ENCODE measurements at regions not wholly inside any gene's neighbourhood (a gene's known extent, or its start where the extent isn't known, plus 50 kb on each side); places are given as distances from the start of the nearest gene placed in this dataset.

DNA sequence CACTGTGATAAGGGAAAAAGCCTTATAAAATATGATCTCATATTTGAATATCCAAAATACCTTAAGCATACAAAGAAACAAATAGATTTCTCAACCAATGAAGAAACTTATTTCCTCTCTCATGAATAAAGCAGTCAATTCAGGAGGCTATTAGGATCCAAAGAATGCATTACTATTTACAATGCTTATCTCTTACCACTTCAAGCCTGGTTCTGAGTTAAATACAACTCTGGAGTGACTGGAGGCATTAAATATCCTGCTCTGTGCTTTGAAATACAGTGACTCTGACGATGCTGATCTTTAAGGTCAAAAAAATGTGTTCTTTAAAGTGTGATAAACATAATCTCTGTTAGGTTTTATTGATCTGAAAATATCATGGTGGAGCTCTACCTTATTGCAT lies 493.2 kb downstream of the ZWINT start:
- no peak overlapping the region for H3K4me3 ChIP-seq (replicated peaks; ENCODE audit: insufficient read depth, low read length)
- no peak for DNase-seq (ENCODE audit: low read depth in 1 of 2, low spot score in 1 of 2)
- H3K27ac ChIP-seq (replicated peaks) = no peak overlapping the region

DNA sequence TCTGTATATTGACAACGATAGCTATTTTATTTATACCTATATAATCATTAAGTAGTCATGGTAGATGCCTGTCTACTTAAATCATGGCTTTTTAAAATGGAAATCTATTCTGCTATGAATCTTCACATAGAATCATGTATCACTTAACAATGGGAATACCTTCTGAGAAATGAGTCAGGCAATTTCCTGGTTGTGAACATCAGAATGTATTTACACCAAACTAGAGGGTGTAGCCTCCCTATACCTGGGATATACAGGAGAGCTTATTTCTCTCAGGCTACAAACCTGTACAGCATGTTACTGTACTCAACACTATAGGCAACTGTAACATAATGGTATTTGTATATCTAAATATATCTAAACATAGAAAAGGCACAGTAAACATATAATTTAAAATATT lies 502.3 kb downstream of the ZWINT start:
- TF ChIP-seq, protein P1, sequence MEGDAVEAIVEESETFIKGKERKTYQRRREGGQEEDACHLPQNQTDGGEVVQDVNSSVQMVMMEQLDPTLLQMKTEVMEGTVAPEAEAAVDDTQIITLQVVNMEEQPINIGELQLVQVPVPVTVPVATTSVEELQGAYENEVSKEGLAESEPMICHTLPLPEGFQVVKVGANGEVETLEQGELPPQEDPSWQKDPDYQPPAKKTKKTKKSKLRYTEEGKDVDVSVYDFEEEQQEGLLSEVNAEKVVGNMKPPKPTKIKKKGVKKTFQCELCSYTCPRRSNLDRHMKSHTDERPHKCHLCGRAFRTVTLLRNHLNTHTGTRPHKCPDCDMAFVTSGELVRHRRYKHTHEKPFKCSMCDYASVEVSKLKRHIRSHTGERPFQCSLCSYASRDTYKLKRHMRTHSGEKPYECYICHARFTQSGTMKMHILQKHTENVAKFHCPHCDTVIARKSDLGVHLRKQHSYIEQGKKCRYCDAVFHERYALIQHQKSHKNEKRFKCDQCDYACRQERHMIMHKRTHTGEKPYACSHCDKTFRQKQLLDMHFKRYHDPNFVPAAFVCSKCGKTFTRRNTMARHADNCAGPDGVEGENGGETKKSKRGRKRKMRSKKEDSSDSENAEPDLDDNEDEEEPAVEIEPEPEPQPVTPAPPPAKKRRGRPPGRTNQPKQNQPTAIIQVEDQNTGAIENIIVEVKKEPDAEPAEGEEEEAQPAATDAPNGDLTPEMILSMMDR (IDR thresholded peaks at IDR 0.05; ENCODE audit: insufficient read depth, low read length) = no peak
- TF ChIP-seq POLR2AphosphoS5 (IDR thresholded peaks at IDR 0.05; ENCODE audit: low read depth) (no peak), SPI1 (IDR thresholded peaks at IDR 0.05; ENCODE audit: borderline replicate concordance, low read depth) (no peak), GABPA (IDR thresholded peaks at IDR 0.05; ENCODE audit: low read depth) (no peak)
- TF ChIP-seq, protein P2, sequence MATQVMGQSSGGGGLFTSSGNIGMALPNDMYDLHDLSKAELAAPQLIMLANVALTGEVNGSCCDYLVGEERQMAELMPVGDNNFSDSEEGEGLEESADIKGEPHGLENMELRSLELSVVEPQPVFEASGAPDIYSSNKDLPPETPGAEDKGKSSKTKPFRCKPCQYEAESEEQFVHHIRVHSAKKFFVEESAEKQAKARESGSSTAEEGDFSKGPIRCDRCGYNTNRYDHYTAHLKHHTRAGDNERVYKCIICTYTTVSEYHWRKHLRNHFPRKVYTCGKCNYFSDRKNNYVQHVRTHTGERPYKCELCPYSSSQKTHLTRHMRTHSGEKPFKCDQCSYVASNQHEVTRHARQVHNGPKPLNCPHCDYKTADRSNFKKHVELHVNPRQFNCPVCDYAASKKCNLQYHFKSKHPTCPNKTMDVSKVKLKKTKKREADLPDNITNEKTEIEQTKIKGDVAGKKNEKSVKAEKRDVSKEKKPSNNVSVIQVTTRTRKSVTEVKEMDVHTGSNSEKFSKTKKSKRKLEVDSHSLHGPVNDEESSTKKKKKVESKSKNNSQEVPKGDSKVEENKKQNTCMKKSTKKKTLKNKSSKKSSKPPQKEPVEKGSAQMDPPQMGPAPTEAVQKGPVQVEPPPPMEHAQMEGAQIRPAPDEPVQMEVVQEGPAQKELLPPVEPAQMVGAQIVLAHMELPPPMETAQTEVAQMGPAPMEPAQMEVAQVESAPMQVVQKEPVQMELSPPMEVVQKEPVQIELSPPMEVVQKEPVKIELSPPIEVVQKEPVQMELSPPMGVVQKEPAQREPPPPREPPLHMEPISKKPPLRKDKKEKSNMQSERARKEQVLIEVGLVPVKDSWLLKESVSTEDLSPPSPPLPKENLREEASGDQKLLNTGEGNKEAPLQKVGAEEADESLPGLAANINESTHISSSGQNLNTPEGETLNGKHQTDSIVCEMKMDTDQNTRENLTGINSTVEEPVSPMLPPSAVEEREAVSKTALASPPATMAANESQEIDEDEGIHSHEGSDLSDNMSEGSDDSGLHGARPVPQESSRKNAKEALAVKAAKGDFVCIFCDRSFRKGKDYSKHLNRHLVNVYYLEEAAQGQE (IDR thresholded peaks at IDR 0.05; ENCODE audit: insufficient replicate concordance, low read depth) = no peak
- Histone ChIP-seq H3K4me3 (replicated peaks; ENCODE audit: insufficient read depth, low read length) (no peak overlapping the region), H3K27me3 (ENCODE audit: insufficient read depth, poor library complexity, severe bottlenecking) (no peaks in the 10 kb centered on the region), H3K27ac (replicated peaks) (no peak overlapping the region)
- DNase-seq (ENCODE audit: low read depth in 1 of 2, low spot score in 1 of 2) = no peak

More for the DNA sequence above, 493.2 kb downstream of the ZWINT start:
- H3K27me3 ChIP-seq (ENCODE audit: insufficient read depth, poor library complexity, severe bottlenecking) = no peaks in the 10 kb centered on the region
- TF ChIP-seq, protein P2 (IDR thresholded peaks at IDR 0.05; ENCODE audit: insufficient replicate concordance, low read depth) = no peak
- no peak for TF ChIP-seq SPI1 (IDR thresholded peaks at IDR 0.05; ENCODE audit: borderline replicate concordance, low read depth)
- TF ChIP-seq, protein P1 (IDR thresholded peaks at IDR 0.05; ENCODE audit: insufficient read depth, low read length) = no peak
- TF ChIP-seq POLR2AphosphoS5 (IDR thresholded peaks at IDR 0.05; ENCODE audit: low read depth) = no peak
- TF ChIP-seq GABPA (IDR thresholded peaks at IDR 0.05; ENCODE audit: low read depth) = no peak

DNA sequence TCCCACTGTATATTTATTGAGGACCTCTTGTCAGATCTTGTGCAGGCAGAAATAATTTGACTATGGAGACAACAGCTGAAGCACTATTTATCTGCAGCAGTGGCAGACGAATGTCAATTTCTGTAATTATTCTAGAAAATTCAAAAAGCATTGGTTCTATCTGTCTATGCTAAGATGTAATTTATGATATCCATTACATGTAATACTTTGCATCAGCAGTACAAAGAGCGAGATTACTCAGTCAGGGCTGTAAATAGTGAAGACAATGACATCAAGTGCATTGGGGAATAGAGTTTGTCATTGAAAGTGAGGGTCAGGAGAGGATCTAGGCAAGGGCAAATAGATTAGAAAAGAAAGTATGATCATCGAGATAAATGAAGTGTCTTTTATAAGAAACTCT lies 508.2 kb downstream of the ZWINT start:
- Histone ChIP-seq H3K27me3 (ENCODE audit: insufficient read depth, poor library complexity, severe bottlenecking) (no peaks in the 10 kb centered on the region), H3K4me3 (replicated peaks; ENCODE audit: insufficient read depth, low read length) (no peak overlapping the region), H3K27ac (replicated peaks) (no peak overlapping the region)
- DNase-seq (ENCODE audit: low read depth in 1 of 2, low spot score in 1 of 2) = no peak
- TF ChIP-seq, protein P1 (IDR thresholded peaks at IDR 0.05; ENCODE audit: insufficient read depth, low read length) = no peak
- TF ChIP-seq SPI1 (IDR thresholded peaks at IDR 0.05; ENCODE audit: borderline replicate concordance, low read depth) = no peak
- TF ChIP-seq GABPA (IDR thresholded peaks at IDR 0.05; ENCODE audit: low read depth) = no peak
- TF ChIP-seq POLR2AphosphoS5 (IDR thresholded peaks at IDR 0.05; ENCODE audit: low read depth) = no peak
- TF ChIP-seq, protein P2 (IDR thresholded peaks at IDR 0.05; ENCODE audit: insufficient replicate concordance, low read depth) = no peak

Data from HL-60 (cell line).